ENCODE measurements at regions not wholly inside any gene's neighbourhood (a gene's known extent, or its start where the extent isn't known, plus 50 kb on each side); places are given as distances from the start of the nearest gene placed in this dataset.

- TF ChIP-seq EP300 (IDR thresholded peaks at IDR 0.05) (no peak), POLR2AphosphoS5 (IDR thresholded peaks at IDR 0.05) (no peak)
Measured at GRCh38 chr13:111652676-111653075, 332.2 kb downstream of the TEX29 start.

GRCh38 chr13:111654531-111654930 lies 334.1 kb downstream of the TEX29 start:
- intact Hi-C loops (cut with DNase I), result no loop called here
- no peak overlapping the region for H3K4me3 ChIP-seq
- H3K4me1 ChIP-seq, result peaks cover 0 to 1% (median under 1%) of the 10 kb centered on the region in 4 donors
- H3K9me3 ChIP-seq, result no peaks in the 10 kb centered on the region
- WGBS, result 94% methylated on average over 8 of the region's 8 CpGs
- TF ChIP-seq POLR2A (IDR thresholded peaks at IDR 0.05; ENCODE audit: low read depth) (no peak), POLR2AphosphoS5 (IDR thresholded peaks at IDR 0.05) (no peak), EP300 (IDR thresholded peaks at IDR 0.05) (no peak), CTCF (IDR thresholded peaks at IDR 0.05) (no peak)
- no peak overlapping the region for H3K27ac ChIP-seq (replicated peaks in 1 of 4)
- H3K27me3 ChIP-seq, result peaks cover 0 to 46% (median 2%) of the 10 kb centered on the region in 4 donors
- H3K36me3 ChIP-seq, result no peaks in the 10 kb centered on the region
- no peak for DNase-seq (ENCODE audit: extremely low spot score)

More at GRCh38 chr13:111652676-111653075, 332.2 kb downstream of the TEX29 start:
- no peak overlapping the region for H3K4me3 ChIP-seq
- peaks cover 0 to 51% (median 2%) of the 10 kb centered on the region in 4 donors for H3K27me3 ChIP-seq
- no peak for DNase-seq (ENCODE audit: extremely low spot score)
- no peaks in the 10 kb centered on the region for H3K4me1 ChIP-seq
- WGBS, result 82% methylated on average over 6 of the region's 6 CpGs
- no peaks in the 10 kb centered on the region for H3K9me3 ChIP-seq
- intact Hi-C loops (cut with DNase I), result no loop called here
- H3K36me3 ChIP-seq, result no peaks in the 10 kb centered on the region
- H3K27ac ChIP-seq (replicated peaks in 1 of 4), result no peak overlapping the region

GRCh38 chr13:111656439-111656838 lies 336.0 kb downstream of the TEX29 start:
- 86% methylated on average over 16 of the region's 19 CpGs for WGBS

GRCh38 chr13:111657013-111657412 lies 336.6 kb downstream of the TEX29 start:
- Histone ChIP-seq H3K36me3 (no peaks in the 10 kb centered on the region), H3K4me3 (no peak overlapping the region), H3K4me1 (peaks cover 0 to 8% (median 3%) of the 10 kb centered on the region in 4 donors), H3K27me3 (peaks cover 0 to 34% (median 0%) of the 10 kb centered on the region in 4 donors), H3K9me3 (no peaks in the 10 kb centered on the region), H3K27ac (replicated peaks in 1 of 4) (no peak overlapping the region)
- no peak for DNase-seq (ENCODE audit: extremely low spot score)
- TF ChIP-seq EP300 (IDR thresholded peaks at IDR 0.05) (no peak), CTCF (IDR thresholded peaks at IDR 0.05) (no peak), POLR2A (IDR thresholded peaks at IDR 0.05; ENCODE audit: low read depth) (no peak), POLR2AphosphoS5 (IDR thresholded peaks at IDR 0.05) (no peak)
- intact Hi-C loops (cut with DNase I), result no loop called here
- WGBS, result 90% methylated on average over 5 of the region's 5 CpGs

More at GRCh38 chr13:111656439-111656838, 336.0 kb downstream of the TEX29 start:
- H3K9me3 ChIP-seq, result no peaks in the 10 kb centered on the region
- H3K27ac ChIP-seq (replicated peaks in 1 of 4), result no peak overlapping the region
- no peak for DNase-seq (ENCODE audit: extremely low spot score)
- no peaks in the 10 kb centered on the region for H3K36me3 ChIP-seq
- intact Hi-C loops (cut with DNase I), result no loop called here
- peaks cover 0 to 8% (median 3%) of the 10 kb centered on the region in 4 donors for H3K4me1 ChIP-seq
- H3K27me3 ChIP-seq, result peaks cover 0 to 34% (median 1%) of the 10 kb centered on the region in 4 donors
- TF ChIP-seq EP300 (IDR thresholded peaks at IDR 0.05), result no peak
- no peak for TF ChIP-seq POLR2A (IDR thresholded peaks at IDR 0.05; ENCODE audit: low read depth)
- TF ChIP-seq CTCF (IDR thresholded peaks at IDR 0.05), result no peak
- TF ChIP-seq POLR2AphosphoS5 (IDR thresholded peaks at IDR 0.05), result no peak
- no peak overlapping the region for H3K4me3 ChIP-seq

- no peak for DNase-seq (ENCODE audit: extremely low spot score)
- 71% methylated on average over 16 of the region's 16 CpGs for WGBS
- Histone ChIP-seq H3K4me1 (peaks cover 0 to 13% (median 7%) of the 10 kb centered on the region in 4 donors), H3K36me3 (no peaks in the 10 kb centered on the region), H3K4me3 (no peak overlapping the region), H3K27me3 (peaks cover 0 to 25% (median 0%) of the 10 kb centered on the region in 4 donors), H3K9me3 (no peaks in the 10 kb centered on the region), H3K27ac (replicated peaks in 1 of 4) (no peak overlapping the region)
- intact Hi-C loops (cut with DNase I), result no loop called here
- TF ChIP-seq CTCF (IDR thresholded peaks at IDR 0.05) (no peak), POLR2AphosphoS5 (IDR thresholded peaks at IDR 0.05) (no peak), POLR2A (IDR thresholded peaks at IDR 0.05; ENCODE audit: low read depth) (no peak), EP300 (IDR thresholded peaks at IDR 0.05) (no peak)
Measured at GRCh38 chr13:111658145-111659100, 338.0 kb downstream of the TEX29 start.

Data from esophagus muscularis mucosa (tissue), 4 donors.